GM12878 (cell line): ENCODE measurements at regions not wholly inside any gene's neighbourhood (a gene's known extent, or its start where the extent isn't known, plus 50 kb on each side); places are given as distances from the start of the nearest gene placed in this dataset.

Experiments
- ATAC-seq: fragments of 200-7000 bp; cut with Tn5 transposase; 3 replicates; pipeline ENCODE4 v1.9.1; 2020; ENCODE audit warnings: mild to moderate bottlenecking, moderate library complexity
- BruUV-seq: library from RNA; stranded (reverse); fragments of 400-500 nt; replicated peaks from 2 replicates; lab custom pipeline; 2021; lab: Mats Ljungman, UMichigan
- CTCF ChIA-PET: fragments of 300-600 bp; sonication (Branson Sonifier 250); formaldehyde crosslinking; extraction: SDS; loops from one replicate; lab custom pipeline; 2021; ENCODE audit warnings: inconsistent platforms; lab: Yijun Ruan, JAX
- POLR2A ChIA-PET: fragments of 350-600 bp; formaldehyde crosslinking; extraction: SDS; loops from one replicate; lab custom pipeline; 2021; ENCODE audit warnings: inconsistent platforms; lab: Charles Lee
- RAD21 ChIA-PET: fragments of 300-600 bp; sonication (Branson Sonifier 250); formaldehyde crosslinking; loops from one replicate; lab custom pipeline; 2023; ENCODE audit warnings: antibody characterized with exemption; ENCODE audit not compliant: unreplicated experiment; lab: Charles Lee
- SMC1A ChIA-PET: fragments of 300-600 bp; sonication (Branson Sonifier 250); formaldehyde crosslinking; loops from one replicate; lab custom pipeline; 2023; ENCODE audit not compliant: unreplicated experiment, uncharacterized antibody; lab: Charles Lee
- DNase-seq: peaks from one replicate; pipeline ENCODE4 v3.0.0-alpha.2; 2011; ENCODE audit warnings: low read depth, low spot score
- FAIRE-seq: peaks from 3 replicates; lab custom pipeline; 2011; peaks lifted over from hg19 to GRCh38; lab: Jason Lieb, UNC
- H2AFZ ChIP-seq: 2 replicates; pipeline ENCODE4 v1.6.0; 2011; ENCODE audit warnings: low read depth, low read length, control low read depth; ENCODE audit not compliant: control insufficient read depth
- H3K27ac ChIP-seq: 2 replicates; pipeline ENCODE4 v1.5.1; 2011; ENCODE audit warnings: control low read depth; ENCODE audit not compliant: control insufficient read depth, insufficient read depth
- H3K27me3 ChIP-seq, 2 experiments: replicated peaks in 1 of 2; 2 replicates each; pipeline versions ENCODE4 v1.6.0 to v1.6.1; 2011; ENCODE audit warnings: low read length in 1 of 2; ENCODE audit not compliant: control insufficient read depth in 2 of 2, insufficient read depth in 2 of 2
- H3K36me3 ChIP-seq, 2 experiments: 2 replicates each; pipeline ENCODE4 v1.5.1; 2011; ENCODE audit warnings: low read length in 1 of 2; ENCODE audit not compliant: control insufficient read depth in 2 of 2, insufficient read depth in 2 of 2
- H3K4me1 ChIP-seq: 2 replicates; pipeline ENCODE4 v1.6.1; 2011; ENCODE audit warnings: mild to moderate bottlenecking, low read length, moderate library complexity, mixed read lengths; ENCODE audit not compliant: control insufficient read depth, insufficient read depth
- H3K4me2 ChIP-seq: 2 replicates; pipeline ENCODE4 v1.6.0; 2011; ENCODE audit warnings: control low read depth; ENCODE audit not compliant: control insufficient read depth, insufficient read depth
- H3K4me3 ChIP-seq: fragments of 200-600 bp; sonication (generic); 2 replicates; pipeline ENCODE4 v1.5.1; 2016
- H3K79me2 ChIP-seq: 2 replicates; pipeline ENCODE4 v1.6.0; 2011; ENCODE audit warnings: low read length; ENCODE audit not compliant: control insufficient read depth, insufficient read depth
- H3K9ac ChIP-seq: 2 replicates; pipeline ENCODE4 v1.8.0; 2011; ENCODE audit warnings: low read length, control low read depth, mixed read lengths; ENCODE audit not compliant: control insufficient read depth, insufficient read depth
- H3K9me3 ChIP-seq: replicated peaks from 3 replicates; pipeline ENCODE4 v1.5.1; 2011; ENCODE audit warnings: mild to moderate bottlenecking, low read length; ENCODE audit not compliant: control insufficient read depth, insufficient read depth
- H4K20me1 ChIP-seq: 2 replicates; pipeline ENCODE4 v1.6.0; 2011; ENCODE audit not compliant: control insufficient read depth, insufficient read depth
- ASH2L ChIP-seq: fragments of 300-600, 200-600 bp; sonication (generic); IDR thresholded peaks from 2 replicates; pipeline ENCODE4 v1.6.1; 2017; ENCODE audit warnings: low read depth, mild to moderate bottlenecking, borderline replicate concordance
- CBX5 ChIP-seq: sonication (generic); IDR thresholded peaks from 2 replicates; pipeline ENCODE4 v1.6.1; 2016; ENCODE audit warnings: low read depth, moderate library complexity, mild to moderate bottlenecking, inconsistent platforms
- CHD2 ChIP-seq: IDR thresholded peaks from 2 replicates; pipeline ENCODE4 v1.6.1; 2011; ENCODE audit warnings: low read depth, low read length, improper control_type of control experiment, borderline replicate concordance
- CREM ChIP-seq: IDR thresholded peaks from 2 replicates; pipeline ENCODE4 v1.6.1; 2014; ENCODE audit warnings: antibody characterized with exemption, low read depth
- GABPA ChIP-seq: IDR thresholded peaks from 2 replicates; pipeline ENCODE4 v1.6.1; 2014; ENCODE audit warnings: antibody characterized with exemption, low read depth, mild to moderate bottlenecking, inconsistent platforms
- JUNB ChIP-seq: IDR thresholded peaks from 2 replicates; pipeline ENCODE4 v1.6.1; 2016; ENCODE audit warnings: antibody characterized with exemption, mild to moderate bottlenecking
- MEF2B ChIP-seq: fragments of 450-650 bp; IDR thresholded peaks from 2 replicates; pipeline ENCODE4 v1.6.1; 2018; ENCODE audit warnings: mild to moderate bottlenecking, moderate library complexity; ENCODE audit not compliant: partially characterized antibody, poor library complexity, severe bottlenecking
- NR2C2 ChIP-seq: IDR thresholded peaks from 2 replicates; pipeline ENCODE4 v1.6.1; 2011; ENCODE audit warnings: borderline replicate concordance, low read depth; ENCODE audit not compliant: control insufficient read depth, insufficient read length
- NR2F1 ChIP-seq: fragments of 450-650 bp; conservative IDR thresholded peaks from 2 replicates; pipeline ENCODE4 v1.6.1; 2017; ENCODE audit warnings: mild to moderate bottlenecking
- RAD51 ChIP-seq: fragments of 450-650 bp; IDR thresholded peaks from 2 replicates; pipeline ENCODE4 v1.6.1; 2016; ENCODE audit warnings: moderate library complexity, mild to moderate bottlenecking, inconsistent platforms
- SMAD5 ChIP-seq: IDR thresholded peaks from 2 replicates; pipeline ENCODE4 v1.6.1; 2016; ENCODE audit warnings: antibody characterized with exemption, low read depth
- SP1 ChIP-seq: IDR thresholded peaks from one replicate; pipeline ENCODE4 v1.6.1; 2011; ENCODE audit warnings: low read depth, low read length
- ZNF274 ChIP-seq: IDR thresholded peaks from one replicate; pipeline ENCODE4 v1.8.0; 2011; ENCODE audit not compliant: insufficient read length, insufficient read depth
- WGBS: methylation state at CpG from one replicate; pipeline ENCODE4 v1.1.6; 2016; ENCODE audit warnings: low lambda C conversion rate; ENCODE audit not compliant: insufficient replicate concordance, insufficient coverage; ENCODE audit errors: missing lambda C conversion rate; 5-methylcytosine and 5-hydroxymethylcytosine counted together
- in situ Hi-C: fragments of 300-500 bp; cut with MboI; formaldehyde crosslinking; loops from 9 replicates; pipeline ENCODE4 v1.14.3; 2018; ENCODE audit warnings: mixed read lengths
- intact Hi-C: fragments of 100-400 bp; cut with micrococcal nuclease; formaldehyde crosslinking; loops from one replicate; pipeline ENCODE4 v1.14.2; 2022; ENCODE audit not compliant: unreplicated experiment
- TF ChIP-seq, protein P1 (sequence below): fragments of 450-650 bp; IDR thresholded peaks from 2 replicates; pipeline ENCODE4 v1.6.1; 2017; ENCODE audit warnings: borderline replicate concordance
- TF ChIP-seq, protein P2 (sequence below): fragments of 450-650 bp; IDR thresholded peaks from 2 replicates; pipeline ENCODE4 v1.6.1; 2017; ENCODE audit warnings: mild to moderate bottlenecking, low read depth, inconsistent platforms; ENCODE audit not compliant: poor library complexity, severe bottlenecking
- TF ChIP-seq, protein P3 (sequence below), 3 experiments: IDR thresholded peaks in 2 of 3; conservative IDR thresholded peaks in 1 of 3; 2 replicates each; pipeline ENCODE4 v1.5.1; 2011; ENCODE audit warnings: low read depth in 3 of 3, low read length in 3 of 3, mild to moderate bottlenecking in 3 of 3, control low read depth in 2 of 3, moderate library complexity in 2 of 3, inconsistent platforms in 1 of 3, mixed read lengths in 1 of 3; ENCODE audit not compliant: control insufficient read depth in 2 of 3, insufficient read depth in 1 of 3; ENCODE audit errors: extremely low read depth in 1 of 3
- TF ChIP-seq, protein P4 (sequence below): fragments of 450-650 bp; IDR thresholded peaks from 2 replicates; pipeline ENCODE4 v1.6.1; 2017; ENCODE audit warnings: low read depth, mild to moderate bottlenecking, moderate library complexity

DNA sequence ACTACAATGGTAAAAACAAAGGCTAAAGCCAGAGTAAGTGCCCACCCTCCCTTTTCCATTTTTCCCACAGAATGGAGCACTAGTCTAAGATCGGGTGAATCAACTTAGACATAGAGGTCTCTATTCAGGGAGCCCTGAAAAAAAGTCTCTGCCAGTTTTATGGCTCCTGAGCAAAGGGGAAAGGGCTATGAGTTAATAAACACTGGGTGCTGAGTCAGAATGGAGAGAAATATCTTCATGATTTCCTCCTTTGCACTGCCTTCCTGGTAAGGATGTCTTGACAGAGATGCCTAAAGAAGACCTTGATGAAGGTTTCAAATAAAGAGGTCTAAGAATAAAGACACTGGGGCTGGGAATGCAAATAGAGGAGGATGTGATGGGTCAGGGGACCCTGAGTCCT, 607.4 kb upstream of the MBL2 start:
- Histone ChIP-seq H3K9me3 (no peaks in the 10 kb centered on the region), H4K20me1 (no peaks in the 10 kb centered on the region), H3K9ac (no peak overlapping the region), H3K36me3 (no peaks in the 10 kb centered on the region), H2AFZ (no peak overlapping the region), H3K4me2 (no peak overlapping the region), H3K4me1 (no peaks in the 10 kb centered on the region), H3K79me2 (no peaks in the 10 kb centered on the region), H3K4me3 (no peak overlapping the region), H3K27me3 (no peaks in the 10 kb centered on the region), H3K27ac (no peak overlapping the region)
- DNase-seq (no peak), FAIRE-seq (no peak), ATAC-seq (no peak)
- WGBS: 0% methylated on average over 1 of the region's 1 CpG
- no peak for TF ChIP-seq CHD2
- no peak for TF ChIP-seq SMAD5
- no peak for TF ChIP-seq ZNF274
- no peak for TF ChIP-seq RAD51
- TF ChIP-seq SP1: no peak
- TF ChIP-seq GABPA: no peak
- no peak for TF ChIP-seq NR2F1
- no peak for TF ChIP-seq ASH2L
- TF ChIP-seq, protein P1, sequence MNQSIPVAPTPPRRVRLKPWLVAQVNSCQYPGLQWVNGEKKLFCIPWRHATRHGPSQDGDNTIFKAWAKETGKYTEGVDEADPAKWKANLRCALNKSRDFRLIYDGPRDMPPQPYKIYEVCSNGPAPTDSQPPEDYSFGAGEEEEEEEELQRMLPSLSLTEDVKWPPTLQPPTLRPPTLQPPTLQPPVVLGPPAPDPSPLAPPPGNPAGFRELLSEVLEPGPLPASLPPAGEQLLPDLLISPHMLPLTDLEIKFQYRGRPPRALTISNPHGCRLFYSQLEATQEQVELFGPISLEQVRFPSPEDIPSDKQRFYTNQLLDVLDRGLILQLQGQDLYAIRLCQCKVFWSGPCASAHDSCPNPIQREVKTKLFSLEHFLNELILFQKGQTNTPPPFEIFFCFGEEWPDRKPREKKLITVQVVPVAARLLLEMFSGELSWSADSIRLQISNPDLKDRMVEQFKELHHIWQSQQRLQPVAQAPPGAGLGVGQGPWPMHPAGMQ: no peak
- TF ChIP-seq, protein P2, sequence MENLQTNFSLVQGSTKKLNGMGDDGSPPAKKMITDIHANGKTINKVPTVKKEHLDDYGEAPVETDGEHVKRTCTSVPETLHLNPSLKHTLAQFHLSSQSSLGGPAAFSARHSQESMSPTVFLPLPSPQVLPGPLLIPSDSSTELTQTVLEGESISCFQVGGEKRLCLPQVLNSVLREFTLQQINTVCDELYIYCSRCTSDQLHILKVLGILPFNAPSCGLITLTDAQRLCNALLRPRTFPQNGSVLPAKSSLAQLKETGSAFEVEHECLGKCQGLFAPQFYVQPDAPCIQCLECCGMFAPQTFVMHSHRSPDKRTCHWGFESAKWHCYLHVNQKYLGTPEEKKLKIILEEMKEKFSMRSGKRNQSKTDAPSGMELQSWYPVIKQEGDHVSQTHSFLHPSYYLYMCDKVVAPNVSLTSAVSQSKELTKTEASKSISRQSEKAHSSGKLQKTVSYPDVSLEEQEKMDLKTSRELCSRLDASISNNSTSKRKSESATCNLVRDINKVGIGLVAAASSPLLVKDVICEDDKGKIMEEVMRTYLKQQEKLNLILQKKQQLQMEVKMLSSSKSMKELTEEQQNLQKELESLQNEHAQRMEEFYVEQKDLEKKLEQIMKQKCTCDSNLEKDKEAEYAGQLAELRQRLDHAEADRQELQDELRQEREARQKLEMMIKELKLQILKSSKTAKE: no peak
- TF ChIP-seq, protein P3, sequence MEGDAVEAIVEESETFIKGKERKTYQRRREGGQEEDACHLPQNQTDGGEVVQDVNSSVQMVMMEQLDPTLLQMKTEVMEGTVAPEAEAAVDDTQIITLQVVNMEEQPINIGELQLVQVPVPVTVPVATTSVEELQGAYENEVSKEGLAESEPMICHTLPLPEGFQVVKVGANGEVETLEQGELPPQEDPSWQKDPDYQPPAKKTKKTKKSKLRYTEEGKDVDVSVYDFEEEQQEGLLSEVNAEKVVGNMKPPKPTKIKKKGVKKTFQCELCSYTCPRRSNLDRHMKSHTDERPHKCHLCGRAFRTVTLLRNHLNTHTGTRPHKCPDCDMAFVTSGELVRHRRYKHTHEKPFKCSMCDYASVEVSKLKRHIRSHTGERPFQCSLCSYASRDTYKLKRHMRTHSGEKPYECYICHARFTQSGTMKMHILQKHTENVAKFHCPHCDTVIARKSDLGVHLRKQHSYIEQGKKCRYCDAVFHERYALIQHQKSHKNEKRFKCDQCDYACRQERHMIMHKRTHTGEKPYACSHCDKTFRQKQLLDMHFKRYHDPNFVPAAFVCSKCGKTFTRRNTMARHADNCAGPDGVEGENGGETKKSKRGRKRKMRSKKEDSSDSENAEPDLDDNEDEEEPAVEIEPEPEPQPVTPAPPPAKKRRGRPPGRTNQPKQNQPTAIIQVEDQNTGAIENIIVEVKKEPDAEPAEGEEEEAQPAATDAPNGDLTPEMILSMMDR (IDR thresholded peaks at IDR 0.05 in 2 of 3, conservative IDR thresholded peaks at IDR 0.05 in 1 of 3; ENCODE audit: control insufficient read depth in 2 of 3, extremely low read depth in 1 of 3, insufficient read depth in 1 of 3, low read depth in 3 of 3, low read length in 3 of 3): no peak
- TF ChIP-seq, protein P4, sequence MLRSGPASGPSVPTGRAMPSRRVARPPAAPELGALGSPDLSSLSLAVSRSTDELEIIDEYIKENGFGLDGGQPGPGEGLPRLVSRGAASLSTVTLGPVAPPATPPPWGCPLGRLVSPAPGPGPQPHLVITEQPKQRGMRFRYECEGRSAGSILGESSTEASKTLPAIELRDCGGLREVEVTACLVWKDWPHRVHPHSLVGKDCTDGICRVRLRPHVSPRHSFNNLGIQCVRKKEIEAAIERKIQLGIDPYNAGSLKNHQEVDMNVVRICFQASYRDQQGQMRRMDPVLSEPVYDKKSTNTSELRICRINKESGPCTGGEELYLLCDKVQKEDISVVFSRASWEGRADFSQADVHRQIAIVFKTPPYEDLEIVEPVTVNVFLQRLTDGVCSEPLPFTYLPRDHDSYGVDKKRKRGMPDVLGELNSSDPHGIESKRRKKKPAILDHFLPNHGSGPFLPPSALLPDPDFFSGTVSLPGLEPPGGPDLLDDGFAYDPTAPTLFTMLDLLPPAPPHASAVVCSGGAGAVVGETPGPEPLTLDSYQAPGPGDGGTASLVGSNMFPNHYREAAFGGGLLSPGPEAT: no peak
- TF ChIP-seq CREM: no peak
- no peak for TF ChIP-seq MEF2B
- no peak for TF ChIP-seq CBX5
- TF ChIP-seq NR2C2: no peak
- TF ChIP-seq JUNB: no peak
- in situ Hi-C loops: no loop called here
- no TSS peak for BruUV-seq
- ChIA-PET POLR2A (no interaction called here), SMC1A (no interaction called here), CTCF (no interaction called here), RAD21 (no interaction called here)
- intact Hi-C loops: no loop called here
